Left kidney (tissue), 1 donor: ENCODE measurements at regions not wholly inside any gene's neighbourhood (a gene's known extent, or its start where the extent isn't known, plus 50 kb on each side); places are given as distances from the start of the nearest gene placed in this dataset.

Experiments
- DNase-seq: peaks from one replicate; pipeline ENCODE4 v3.0.0-alpha.2; 2013

- no peak for DNase-seq
These were observed 129.0 kb downstream of the RAP2A start for GRCh38 chr13:97562962-97563361.

DNA sequence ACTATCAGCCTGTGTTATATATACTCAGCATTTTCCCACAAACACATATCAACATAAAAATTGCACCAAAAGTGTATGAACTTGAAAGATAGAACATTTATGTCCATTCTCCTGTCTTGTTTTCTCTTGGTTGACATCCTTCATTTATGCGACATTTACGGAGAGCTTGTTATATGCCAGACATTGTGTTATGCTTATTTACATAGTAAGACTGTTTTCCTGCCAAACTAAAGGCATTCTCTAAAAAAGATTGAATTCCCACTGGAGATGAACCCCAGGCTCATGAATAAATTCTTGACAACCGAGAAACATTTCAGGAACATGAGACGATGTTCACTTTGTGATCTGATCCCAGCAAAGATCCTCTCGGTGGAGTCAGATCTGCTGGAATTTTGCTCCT lies 131.0 kb downstream of the RAP2A start:
- DNase-seq, result no peak

DNA sequence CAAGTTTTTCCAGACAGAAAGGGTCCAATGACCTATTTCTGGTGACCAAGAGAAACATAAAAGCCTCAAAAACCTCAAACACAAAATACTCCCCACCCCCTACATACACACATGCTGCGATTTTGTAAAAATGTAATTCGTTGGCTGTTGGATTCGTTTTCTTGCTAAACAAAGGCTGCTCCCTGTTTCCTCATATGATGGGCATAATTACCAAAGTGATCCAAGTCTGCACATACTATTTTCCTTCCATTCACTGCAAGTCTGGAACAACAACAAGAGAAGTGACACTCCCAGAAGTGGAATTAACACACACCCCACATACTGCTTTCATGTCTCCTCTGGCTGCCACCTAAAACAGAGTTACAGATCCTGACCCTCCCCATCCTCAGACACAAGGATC lies 131.9 kb downstream of the RAP2A start:
- DNase-seq, result no peak

- DNase-seq, result no peak
These were observed 132.9 kb downstream of the RAP2A start for GRCh38 chr13:97566907-97567306.

DNA sequence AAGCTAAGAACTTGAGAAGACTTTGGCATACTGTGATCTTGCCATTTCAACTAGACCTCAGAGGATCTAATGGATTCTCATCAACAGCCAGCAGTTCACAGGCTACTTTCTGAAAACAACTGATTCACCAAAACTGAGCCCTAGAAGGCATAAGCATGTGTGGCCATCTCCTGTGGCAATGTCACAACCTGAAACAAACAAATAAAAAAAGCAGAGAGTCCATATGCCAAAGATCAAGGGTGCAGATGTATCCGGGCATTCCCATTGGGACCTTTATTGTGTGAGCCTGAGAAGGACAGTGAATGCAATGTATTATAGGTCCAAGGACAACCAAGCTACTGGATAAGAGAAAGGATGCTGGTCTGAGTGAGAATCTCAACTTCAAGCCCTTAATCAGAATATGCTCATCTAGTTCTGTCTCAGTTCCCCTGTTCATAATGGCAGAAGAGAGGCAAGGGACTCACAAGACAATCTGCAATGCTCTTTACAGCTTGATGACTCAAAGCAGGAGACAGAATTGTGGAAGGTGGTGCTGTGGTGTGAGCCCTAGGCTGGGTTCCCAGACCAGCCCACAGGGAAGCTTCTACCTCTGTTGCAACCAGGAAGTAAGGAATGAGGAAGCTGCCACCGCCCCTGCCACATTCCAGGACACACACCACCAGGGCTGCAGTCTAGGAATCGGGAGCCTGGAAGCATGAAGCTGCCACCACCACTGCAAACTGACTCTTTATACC lies 133.7 kb downstream of the RAP2A start:
- DNase-seq, result no peak

DNA sequence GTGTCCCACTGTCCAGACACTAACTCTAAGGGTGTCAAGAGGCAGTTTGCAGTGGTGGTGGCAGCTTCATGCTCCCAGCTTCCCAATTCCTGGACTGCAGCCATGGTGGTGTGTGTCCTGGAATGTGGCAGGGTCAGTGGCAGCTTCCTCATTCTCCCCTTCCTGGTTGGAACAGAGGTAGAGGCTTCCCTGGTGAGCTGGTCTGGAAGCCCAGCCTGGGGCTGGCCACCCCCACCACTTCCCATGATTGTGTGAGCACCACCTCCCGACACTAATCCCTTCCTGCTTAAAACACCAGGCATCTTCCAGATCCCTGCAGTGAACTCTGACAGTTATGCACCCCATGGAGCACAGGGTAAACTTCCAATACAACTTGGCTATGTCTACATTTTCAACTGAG lies 134.9 kb downstream of the RAP2A start:
- DNase-seq, result no peak

DNA sequence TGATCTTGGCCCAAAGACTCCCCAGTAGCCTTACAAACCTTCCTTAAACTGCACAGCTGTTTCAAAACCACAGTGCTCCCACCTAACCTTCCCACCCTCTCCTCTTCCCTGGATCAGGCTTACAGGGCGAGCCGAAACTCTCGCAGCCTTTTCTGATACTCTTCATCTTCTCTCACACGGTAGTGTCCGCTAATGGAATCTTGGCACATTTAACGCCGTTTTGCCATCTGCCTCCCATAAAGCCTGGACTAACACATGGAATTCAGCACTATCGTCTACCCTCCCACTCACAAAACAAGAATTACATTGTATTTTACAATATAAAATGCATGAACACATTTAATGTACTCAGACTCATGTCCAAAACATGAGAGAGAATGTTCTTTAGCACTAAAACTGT lies 135.9 kb downstream of the RAP2A start:
- DNase-seq, result no peak

- no peak for DNase-seq
These were observed 136.5 kb downstream of the RAP2A start for GRCh38 chr13:97570442-97570841.

DNA sequence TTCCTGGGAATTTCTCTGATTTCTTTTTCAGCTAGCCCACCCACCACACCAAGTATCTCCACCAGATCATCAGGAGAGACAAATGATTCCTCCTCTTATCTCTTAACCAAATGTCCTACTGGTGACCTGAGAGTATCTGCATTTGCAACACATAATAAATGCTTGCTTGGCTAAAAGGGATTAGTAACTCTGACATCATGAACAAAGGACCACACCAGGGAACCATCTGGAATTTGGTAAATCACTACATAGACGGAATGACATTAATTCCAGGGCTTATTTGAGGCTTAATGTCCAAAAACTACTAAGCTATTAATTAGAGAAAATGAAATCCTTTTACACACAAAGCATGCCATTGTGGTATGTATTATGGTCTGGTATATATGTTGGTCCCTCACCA lies 139.0 kb downstream of the RAP2A start:
- no peak for DNase-seq

DNA sequence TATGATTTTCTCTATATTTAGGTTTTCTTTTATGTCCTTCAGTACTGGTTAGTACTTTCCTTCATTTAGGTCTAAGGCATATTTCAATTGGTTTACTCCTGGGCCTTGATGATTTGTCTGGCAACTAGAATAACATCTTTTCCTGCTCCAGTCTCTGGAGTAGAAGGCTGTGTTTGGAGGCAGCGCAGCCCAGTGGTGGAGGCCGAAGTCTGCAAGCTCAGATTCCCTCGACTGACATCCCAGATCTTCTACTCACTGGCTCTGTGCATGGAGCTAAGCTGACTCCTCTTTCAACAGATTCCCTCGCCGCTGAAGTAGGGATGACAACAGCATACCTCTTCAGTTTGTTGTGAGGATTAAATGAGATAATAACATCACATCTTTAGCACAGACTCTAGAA lies 141.0 kb downstream of the RAP2A start:
- DNase-seq, result no peak

DNA sequence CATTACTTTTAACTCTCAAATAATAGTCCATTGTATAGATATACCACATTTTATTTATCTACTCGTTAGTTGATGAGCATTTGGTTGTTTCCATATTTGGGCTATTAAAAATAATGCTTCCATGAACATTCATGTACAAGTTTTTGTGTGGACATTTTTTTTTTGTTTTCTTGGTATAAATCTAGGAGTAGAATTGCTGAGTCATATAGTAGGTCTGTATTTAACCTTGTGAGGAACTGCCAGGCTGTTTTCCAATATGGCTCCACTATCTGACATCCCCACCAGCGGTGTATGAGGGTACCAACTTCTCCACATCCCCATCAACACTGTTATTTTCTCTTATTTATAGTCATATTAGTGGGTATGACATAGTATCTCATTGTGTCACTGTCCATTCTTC lies 143.1 kb downstream of the RAP2A start:
- no peak for DNase-seq

DNA sequence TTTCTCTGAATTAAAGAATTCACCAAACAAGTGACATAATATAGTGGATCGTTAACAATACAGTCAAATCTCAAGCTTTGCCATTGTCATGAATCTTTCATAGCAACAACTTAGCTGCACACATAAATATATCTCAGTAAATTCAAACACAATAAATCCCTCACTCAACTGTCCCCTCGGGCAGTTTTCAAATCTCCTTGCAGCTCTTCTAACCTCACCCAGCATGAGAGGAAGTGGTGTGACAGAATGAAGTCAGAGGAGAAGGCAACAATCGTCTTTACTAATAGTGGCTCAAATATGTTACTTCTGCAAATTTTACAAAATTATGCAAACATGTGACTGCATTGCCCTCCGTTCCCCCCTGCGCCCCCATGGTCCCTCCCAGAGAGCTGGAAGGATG lies 148.2 kb downstream of the RAP2A start:
- DNase-seq, result no peak

DNA sequence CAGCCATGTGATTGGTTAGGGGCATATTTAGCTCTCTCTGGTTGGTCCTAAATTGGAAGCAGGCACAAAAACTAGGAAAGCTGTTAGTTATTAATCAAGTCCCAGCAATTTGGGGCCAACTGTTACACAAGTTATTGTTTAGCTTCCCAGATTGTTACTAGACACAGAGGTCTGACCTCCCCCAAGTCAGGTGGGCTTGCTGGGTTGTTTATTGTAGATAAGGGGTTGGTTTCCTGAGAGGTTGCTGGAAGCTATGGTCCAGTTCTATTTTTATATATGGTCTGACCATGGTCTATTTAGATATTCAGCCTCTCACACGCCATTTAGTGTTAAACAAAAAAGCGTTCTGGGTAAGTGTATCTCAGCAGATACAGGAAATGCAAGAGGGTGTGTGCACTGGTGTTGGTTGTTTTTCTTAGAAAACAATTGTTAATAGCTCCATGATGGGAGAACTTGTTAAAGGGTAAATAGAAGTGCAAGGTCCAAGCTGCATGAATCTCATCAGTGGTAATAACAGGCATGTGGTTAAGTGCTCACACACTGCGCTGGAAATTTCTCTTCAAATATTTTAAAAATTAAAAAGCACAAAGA lies 150.0 kb downstream of the RAP2A start:
- no peak for DNase-seq

GRCh38 chr13:97586941-97587340 lies 153.0 kb downstream of the RAP2A start:
- DNase-seq, result no peak

GRCh38 chr13:97588993-97589392 lies 155.0 kb downstream of the RAP2A start:
- no peak for DNase-seq

DNA sequence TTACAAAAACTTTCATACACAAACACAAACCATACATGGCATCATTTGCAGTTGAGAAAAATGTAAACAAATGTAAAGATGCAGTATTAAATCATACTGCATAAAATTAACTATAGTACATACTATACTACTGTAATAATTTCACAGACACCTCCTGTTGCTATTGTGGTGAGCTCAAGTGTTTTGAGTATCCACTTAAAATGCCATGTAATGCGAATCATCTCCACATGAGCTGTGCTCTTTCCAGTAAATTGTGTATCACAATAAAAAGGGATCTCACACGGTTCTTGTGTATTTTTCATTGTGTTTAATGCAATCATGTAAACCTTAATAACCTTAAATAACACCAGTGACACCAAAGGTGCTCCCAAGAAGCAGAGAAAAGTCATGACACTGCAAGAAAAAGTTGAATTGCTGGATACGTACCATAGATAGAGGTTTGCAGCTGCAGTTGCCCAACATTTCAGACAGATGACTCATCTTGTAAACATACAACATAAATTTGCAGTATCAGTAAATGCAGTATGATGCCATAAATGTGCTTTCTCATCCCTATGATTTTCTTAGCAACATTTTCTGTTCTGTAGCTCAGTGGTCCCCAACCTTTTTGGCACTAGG lies 166.6 kb downstream of the RAP2A start:
- DNase-seq, result no peak

DNA sequence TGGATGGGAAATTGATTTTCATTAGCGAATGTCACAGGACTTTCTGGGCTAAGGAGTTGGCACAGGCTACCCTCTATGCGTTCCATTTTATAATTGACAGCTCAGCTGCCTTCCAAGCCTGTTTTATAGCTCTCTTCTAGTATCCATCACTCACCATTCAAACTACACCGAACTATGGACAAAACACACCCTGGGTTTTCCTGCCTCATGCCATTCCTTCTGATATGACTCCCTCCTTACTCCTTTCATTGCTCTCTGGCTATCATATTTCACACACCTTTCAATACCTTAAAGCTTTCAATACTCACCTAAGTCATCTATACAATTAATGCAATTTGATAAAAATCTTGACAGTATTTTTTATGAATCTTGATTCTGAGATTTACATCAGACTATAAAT lies 181.3 kb downstream of the RAP2A start:
- DNase-seq, result no peak

- DNase-seq, result no peak
These were observed 182.4 kb downstream of the RAP2A start for GRCh38 chr13:97616385-97616784.

DNA sequence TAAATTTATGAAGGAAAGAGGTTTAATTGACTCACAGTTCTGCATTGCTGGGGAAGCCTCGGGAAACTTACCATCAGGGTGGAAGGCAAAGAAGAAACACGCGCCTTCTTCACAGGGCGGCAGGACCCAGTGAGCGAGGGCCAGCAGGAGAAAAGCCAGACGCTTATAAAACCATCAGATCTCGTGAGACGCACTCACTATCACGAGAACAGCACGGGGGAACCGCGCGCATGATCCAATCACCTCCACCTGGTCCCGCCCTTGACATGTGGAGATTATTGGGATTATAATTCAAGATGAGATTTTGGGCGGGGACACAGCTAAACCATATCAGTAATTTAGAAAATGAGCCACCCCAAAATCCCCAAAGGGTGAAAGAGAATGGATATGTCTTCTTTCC lies 187.1 kb downstream of the RAP2A start:
- no peak for DNase-seq

- no peak for DNase-seq
These were observed 187.7 kb downstream of the RAP2A start for GRCh38 chr13:97621631-97622030.

- peak; percentile 68 for DNase-seq
These were observed 193.6 kb downstream of the RAP2A start for GRCh38 chr13:97627566-97627965.

DNA sequence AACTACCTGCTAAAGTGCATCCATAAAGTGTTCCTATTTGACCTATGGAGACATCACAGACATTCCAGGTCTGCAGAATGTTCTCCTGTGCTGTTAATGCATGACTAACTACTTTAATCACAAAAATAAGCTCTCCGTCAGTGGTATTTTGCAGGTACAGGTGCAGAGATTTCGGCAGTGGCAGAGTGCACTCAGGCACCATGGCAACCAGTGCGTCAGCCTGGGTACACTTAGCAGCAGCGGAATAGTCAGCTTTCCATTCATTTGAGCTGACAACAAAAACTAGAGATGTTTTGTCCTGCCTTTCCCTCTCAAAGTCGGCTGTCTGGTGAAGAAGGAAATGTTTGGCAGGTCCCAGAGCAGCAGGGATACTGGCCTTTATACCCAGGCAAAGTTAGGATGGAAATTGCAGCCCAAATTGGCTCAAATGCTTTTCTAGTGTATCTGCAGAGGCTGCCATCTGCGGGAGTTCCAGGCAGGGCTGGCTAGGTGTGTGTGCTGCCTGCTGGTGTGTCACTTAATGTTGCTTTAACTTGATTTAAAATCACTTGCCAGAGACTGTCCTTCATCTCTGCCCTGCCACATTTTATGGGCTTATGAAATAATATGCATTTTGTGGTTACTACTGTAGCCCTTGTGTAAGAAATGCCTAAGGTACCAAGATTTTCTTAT lies 195.8 kb downstream of the RAP2A start:
- peak; percentile 11 for DNase-seq

DNA sequence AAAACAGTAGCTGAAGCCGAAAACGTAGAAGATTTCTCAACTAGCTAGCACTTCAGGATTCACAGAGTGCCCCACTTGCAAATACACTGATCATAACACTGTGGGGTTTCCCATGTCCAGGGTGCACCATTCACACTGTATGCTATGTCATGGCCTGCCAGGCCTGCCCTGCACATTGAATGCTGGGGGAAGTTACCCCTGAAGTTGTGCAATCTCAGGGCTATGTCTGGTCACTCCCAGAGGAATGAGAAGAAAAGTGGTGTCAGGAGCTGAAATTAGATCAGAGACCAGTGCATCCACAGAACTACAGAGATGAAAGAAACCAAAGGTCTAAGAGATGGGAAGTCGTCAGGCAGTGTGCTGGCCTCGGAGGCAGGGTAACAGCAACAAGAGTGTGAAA lies 196.8 kb downstream of the RAP2A start:
- DNase-seq, result no peak
